Ovary (tissue), 3 donors: ENCODE measurements at regions not wholly inside any gene's neighbourhood (a gene's known extent, or its start where the extent isn't known, plus 50 kb on each side); places are given as distances from the start of the nearest gene placed in this dataset.

Experiments
- CTCF ChIP-seq, 3 donors: fragments of 450-650 bp in 2 of 3; fragments of 200-600 bp in 1 of 3; IDR thresholded peaks; one replicate each; pipeline versions ENCODE4 v1.5.1 to v1.8.0; 2016 to 2022; ENCODE audit warnings: antibody characterized with exemption in 3 of 3, mild to moderate bottlenecking in 1 of 3
- EP300 ChIP-seq: sonication (generic); formaldehyde crosslinking; IDR thresholded peaks from one replicate; pipeline ENCODE4 v1.6.1; 2017; ENCODE audit warnings: antibody characterized with exemption
- POLR2A ChIP-seq: fragments of 450-650 bp; IDR thresholded peaks from one replicate; pipeline ENCODE4 v1.6.1; 2017; ENCODE audit warnings: antibody characterized with exemption, mild to moderate bottlenecking, moderate library complexity
- donor health status: DM: no; HTN: no; CAD: no.

GRCh38 chr6:40844246-40844645 lies 194.8 kb downstream of the UNC5CL start:
- no peak for TF ChIP-seq CTCF (IDR thresholded peaks at IDR 0.05)
- no peak for TF ChIP-seq POLR2A
- no peak for TF ChIP-seq EP300
